K562 (cell line): ENCODE measurements at regions not wholly inside any gene's neighbourhood (a gene's known extent, or its start where the extent isn't known, plus 50 kb on each side); places are given as distances from the start of the nearest gene placed in this dataset.

Experiments used
- ELF2 ChIP-seq: fragments of 250-450 bp; sonication (Bioruptor Pico); IDR thresholded peaks from 2 replicates; pipeline ENCODE4 v1.5.0; 2021; ENCODE audit warnings: mild to moderate bottlenecking
- ETV5 ChIP-seq: sonication (generic); formaldehyde crosslinking; IDR thresholded peaks from 2 replicates; pipeline ENCODE4 v1.4.0; 2020; ENCODE audit warnings: low read depth, mild to moderate bottlenecking, missing genetic modification reagents
- EZH2 ChIP-seq: IDR thresholded peaks from 2 replicates; pipeline ENCODE4 v1.6.1; 2012; ENCODE audit warnings: low read depth, mild to moderate bottlenecking, inconsistent platforms, low read length, borderline replicate concordance
- FOXK1 ChIP-seq: sonication (generic); formaldehyde crosslinking; IDR thresholded peaks from 2 replicates; pipeline ENCODE4 v1.8.0; 2022; ENCODE audit warnings: missing genetic modification reagents, mild to moderate bottlenecking, borderline replicate concordance
- HDAC1 ChIP-seq, 2 experiments: fragments of 450-650 bp; IDR thresholded peaks; 2 replicates each; pipeline ENCODE4 v1.6.1; 2016 to 2017; ENCODE audit warnings: inconsistent platforms in 1 of 2, mild to moderate bottlenecking in 1 of 2, moderate library complexity in 1 of 2
- HDAC6 ChIP-seq: IDR thresholded peaks from 2 replicates; pipeline ENCODE4 v1.6.1; 2012; ENCODE audit warnings: low read depth, mild to moderate bottlenecking, control low read depth, inconsistent platforms, low read length, moderate library complexity
- NRF1 ChIP-seq, 2 experiments: fragments of 450-650 bp; IDR thresholded peaks in 1 of 2; conservative IDR thresholded peaks in 1 of 2; 2 replicates each; pipeline ENCODE4 v1.6.1; 2014; ENCODE audit warnings: mild to moderate bottlenecking in 2 of 2
- POLR3A ChIP-seq: IDR thresholded peaks from 2 replicates; pipeline ENCODE4 v1.6.1; 2011; ENCODE audit warnings: borderline replicate concordance, mild to moderate bottlenecking, moderate library complexity; ENCODE audit not compliant: insufficient read length, insufficient read depth; ENCODE audit errors: extremely low read depth
- SETDB1 ChIP-seq: IDR thresholded peaks from one replicate; pipeline ENCODE4 v1.6.1; 2012; ENCODE audit warnings: low read length, control low read depth, inconsistent platforms
- TCF3 ChIP-seq: sonication (generic); formaldehyde crosslinking; IDR thresholded peaks from 2 replicates; pipeline ENCODE4 v1.4.0; 2020; ENCODE audit warnings: mild to moderate bottlenecking, missing genetic modification reagents
- ZBTB1 ChIP-seq: sonication (generic); formaldehyde crosslinking; IDR thresholded peaks from 2 replicates; pipeline ENCODE4 v1.8.1; 2023; ENCODE audit warnings: missing genetic modification reagents, low read depth, mild to moderate bottlenecking, borderline replicate concordance
- TF ChIP-seq, protein P1 (sequence below), 3 experiments: IDR thresholded peaks in 2 of 3; conservative IDR thresholded peaks in 1 of 3; 2 replicates each; pipeline ENCODE4 v1.5.1; 2011 to 2012; ENCODE audit warnings: low read length in 3 of 3, mild to moderate bottlenecking in 3 of 3, control low read depth in 2 of 3, improper control_type of control experiment in 1 of 3, inconsistent platforms in 1 of 3, low read depth in 1 of 3, mixed read lengths in 1 of 3, moderate library complexity in 1 of 3; ENCODE audit not compliant: insufficient read depth in 2 of 3
- TF ChIP-seq, protein P2 (sequence below): fragments of 250-450 bp; sonication (Bioruptor Pico); IDR thresholded peaks from 2 replicates; pipeline ENCODE4 v1.4.0; 2020; ENCODE audit warnings: borderline replicate concordance
- TF ChIP-seq, protein P3 (sequence below): fragments of 250-450 bp; sonication (Bioruptor Pico); IDR thresholded peaks from 2 replicates; pipeline ENCODE4 v1.5.0; 2020; ENCODE audit warnings: mild to moderate bottlenecking

DNA sequence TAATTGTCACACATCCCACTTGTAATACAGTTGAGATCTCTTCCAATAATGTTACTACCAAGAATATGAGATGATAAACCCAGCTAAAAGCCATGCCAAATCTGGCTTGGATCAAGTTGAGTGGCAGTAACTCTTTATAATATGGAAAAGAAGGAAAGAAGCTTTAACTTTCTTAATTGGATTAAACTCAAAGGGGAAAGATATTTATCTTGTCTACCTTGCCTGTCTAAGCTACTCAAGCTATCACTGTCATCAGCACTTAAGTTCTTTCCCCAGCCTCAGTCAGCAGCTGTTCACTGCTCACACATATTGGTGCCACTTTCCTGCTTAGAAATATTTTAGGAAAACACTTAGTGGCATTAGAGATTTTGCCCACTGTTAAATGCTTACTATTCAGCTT, 350.7 kb downstream of the IPMK start:
- no peak for TF ChIP-seq HDAC1 (IDR thresholded peaks at IDR 0.05)
- TF ChIP-seq, protein P1, sequence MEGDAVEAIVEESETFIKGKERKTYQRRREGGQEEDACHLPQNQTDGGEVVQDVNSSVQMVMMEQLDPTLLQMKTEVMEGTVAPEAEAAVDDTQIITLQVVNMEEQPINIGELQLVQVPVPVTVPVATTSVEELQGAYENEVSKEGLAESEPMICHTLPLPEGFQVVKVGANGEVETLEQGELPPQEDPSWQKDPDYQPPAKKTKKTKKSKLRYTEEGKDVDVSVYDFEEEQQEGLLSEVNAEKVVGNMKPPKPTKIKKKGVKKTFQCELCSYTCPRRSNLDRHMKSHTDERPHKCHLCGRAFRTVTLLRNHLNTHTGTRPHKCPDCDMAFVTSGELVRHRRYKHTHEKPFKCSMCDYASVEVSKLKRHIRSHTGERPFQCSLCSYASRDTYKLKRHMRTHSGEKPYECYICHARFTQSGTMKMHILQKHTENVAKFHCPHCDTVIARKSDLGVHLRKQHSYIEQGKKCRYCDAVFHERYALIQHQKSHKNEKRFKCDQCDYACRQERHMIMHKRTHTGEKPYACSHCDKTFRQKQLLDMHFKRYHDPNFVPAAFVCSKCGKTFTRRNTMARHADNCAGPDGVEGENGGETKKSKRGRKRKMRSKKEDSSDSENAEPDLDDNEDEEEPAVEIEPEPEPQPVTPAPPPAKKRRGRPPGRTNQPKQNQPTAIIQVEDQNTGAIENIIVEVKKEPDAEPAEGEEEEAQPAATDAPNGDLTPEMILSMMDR (IDR thresholded peaks at IDR 0.05 in 2 of 3, conservative IDR thresholded peaks at IDR 0.05 in 1 of 3; ENCODE audit: insufficient read depth in 2 of 3, low read depth in 1 of 3, low read length in 3 of 3), result no peak
- no peak for TF ChIP-seq NRF1 (conservative IDR thresholded peaks at IDR 0.05 in 1 of 2, IDR thresholded peaks at IDR 0.05 in 1 of 2)
- no peak for TF ChIP-seq TCF3 (CRISPR knock-in tag)
- TF ChIP-seq, protein P2, sequence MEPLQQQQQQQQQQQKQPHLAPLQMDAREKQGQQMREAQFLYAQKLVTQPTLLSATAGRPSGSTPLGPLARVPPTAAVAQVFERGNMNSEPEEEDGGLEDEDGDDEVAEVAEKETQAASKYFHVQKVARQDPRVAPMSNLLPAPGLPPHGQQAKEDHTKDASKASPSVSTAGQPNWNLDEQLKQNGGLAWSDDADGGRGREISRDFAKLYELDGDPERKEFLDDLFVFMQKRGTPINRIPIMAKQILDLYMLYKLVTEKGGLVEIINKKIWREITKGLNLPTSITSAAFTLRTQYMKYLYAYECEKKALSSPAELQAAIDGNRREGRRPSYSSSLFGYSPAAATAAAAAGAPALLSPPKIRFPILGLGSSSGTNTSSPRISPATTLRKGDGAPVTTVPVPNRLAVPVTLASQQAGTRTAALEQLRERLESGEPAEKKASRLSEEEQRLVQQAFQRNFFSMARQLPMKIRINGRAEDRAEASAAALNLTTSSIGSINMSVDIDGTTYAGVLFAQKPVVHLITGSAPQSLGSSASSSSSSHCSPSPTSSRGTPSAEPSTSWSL (CRISPR knock-in tag), result no peak
- TF ChIP-seq HDAC6, result no peak
- TF ChIP-seq ELF2 (CRISPR knock-in tag), result no peak
- TF ChIP-seq POLR3A, result no peak
- no peak for TF ChIP-seq ETV5 (CRISPR knock-in tag)
- TF ChIP-seq EZH2, result no peak
- no peak for TF ChIP-seq ZBTB1 (CRISPR knock-in tag)
- no peak for TF ChIP-seq SETDB1
- TF ChIP-seq FOXK1 (CRISPR knock-in tag), result no peak
- TF ChIP-seq, protein P3, sequence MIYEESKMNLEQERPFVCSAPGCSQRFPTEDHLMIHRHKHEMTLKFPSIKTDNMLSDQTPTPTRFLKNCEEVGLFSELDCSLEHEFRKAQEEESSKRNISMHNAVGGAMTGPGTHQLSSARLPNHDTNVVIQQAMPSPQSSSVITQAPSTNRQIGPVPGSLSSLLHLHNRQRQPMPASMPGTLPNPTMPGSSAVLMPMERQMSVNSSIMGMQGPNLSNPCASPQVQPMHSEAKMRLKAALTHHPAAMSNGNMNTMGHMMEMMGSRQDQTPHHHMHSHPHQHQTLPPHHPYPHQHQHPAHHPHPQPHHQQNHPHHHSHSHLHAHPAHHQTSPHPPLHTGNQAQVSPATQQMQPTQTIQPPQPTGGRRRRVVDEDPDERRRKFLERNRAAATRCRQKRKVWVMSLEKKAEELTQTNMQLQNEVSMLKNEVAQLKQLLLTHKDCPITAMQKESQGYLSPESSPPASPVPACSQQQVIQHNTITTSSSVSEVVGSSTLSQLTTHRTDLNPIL, result no peak
